Loucy (cell line): ENCODE measurements at regions not wholly inside any gene's neighbourhood (a gene's known extent, or its start where the extent isn't known, plus 50 kb on each side); places are given as distances from the start of the nearest gene placed in this dataset.

Source experiments
- H2AFZ ChIP-seq: fragments of 200-600 bp; sonication (generic); 2 replicates; pipeline ENCODE4 v1.6.0; 2016; ENCODE audit warnings: antibody characterized with exemption, mild to moderate bottlenecking, low read length, moderate library complexity
- H3F3A ChIP-seq: fragments of 200-600 bp; 2 replicates; pipeline ENCODE4 v1.6.0; 2016; ENCODE audit warnings: antibody characterized with exemption, low read depth, mild to moderate bottlenecking
- H3K27me3 ChIP-seq: fragments of 200-600 bp; sonication (generic); 2 replicates; pipeline ENCODE4 v1.6.1; 2014; ENCODE audit warnings: low read length, mild to moderate bottlenecking; ENCODE audit not compliant: insufficient read depth, poor library complexity, severe bottlenecking
- H3K36me3 ChIP-seq: fragments of 200-600 bp; sonication (generic); 2 replicates; pipeline ENCODE4 v1.6.1; 2016; ENCODE audit warnings: low read length; ENCODE audit not compliant: insufficient read depth
- H3K4me1 ChIP-seq: fragments of 200-600 bp; sonication (generic); 2 replicates; pipeline ENCODE4 v1.5.1; 2014; ENCODE audit warnings: low read length, mild to moderate bottlenecking; ENCODE audit not compliant: insufficient read depth, poor library complexity, severe bottlenecking
- H3K4me2 ChIP-seq: fragments of 200-600 bp; sonication (generic); 2 replicates; pipeline ENCODE4 v1.6.0; 2014; ENCODE audit warnings: antibody characterized with exemption, low read length, low read depth, mild to moderate bottlenecking; ENCODE audit not compliant: poor library complexity, severe bottlenecking
- H3K4me3 ChIP-seq: fragments of 200-600 bp; sonication (generic); 2 replicates; pipeline ENCODE4 v1.5.1; 2014; ENCODE audit warnings: low read length, mild to moderate bottlenecking, mixed read lengths; ENCODE audit not compliant: poor library complexity, severe bottlenecking
- H3K79me2 ChIP-seq: fragments of 200-600 bp; sonication (generic); 2 replicates; pipeline ENCODE4 v1.6.1; 2014; ENCODE audit warnings: low read length; ENCODE audit not compliant: insufficient read depth
- H3K9ac ChIP-seq: fragments of 200-600 bp; sonication (generic); 2 replicates; pipeline ENCODE4 v1.6.0; 2014; ENCODE audit warnings: mild to moderate bottlenecking, low read depth, low read length, moderate library complexity; ENCODE audit not compliant: poor library complexity, severe bottlenecking
- H3K9me2 ChIP-seq: fragments of 200-600 bp; sonication (generic); replicated peaks from 2 replicates; pipeline ENCODE4 v1.6.1; 2016; ENCODE audit warnings: low read depth, low read length, mixed read lengths
- H3K9me3 ChIP-seq: fragments of 200-600 bp; sonication (generic); 2 replicates; pipeline ENCODE4 v1.6.1; 2014; ENCODE audit warnings: mild to moderate bottlenecking, antibody characterized with exemption, low read length, low read depth; ENCODE audit not compliant: insufficient read depth
- H4K20me1 ChIP-seq: fragments of 200-600 bp; sonication (generic); 2 replicates; pipeline ENCODE4 v1.6.0; 2014; ENCODE audit warnings: antibody characterized with exemption, low read length, mild to moderate bottlenecking; ENCODE audit not compliant: insufficient read depth, poor library complexity, severe bottlenecking
- EZH2phosphoT487 ChIP-seq: fragments of 200-600 bp; IDR thresholded peaks from 2 replicates; pipeline ENCODE4 v1.6.1; 2018; ENCODE audit warnings: antibody characterized with exemption, mild to moderate bottlenecking, moderate library complexity, borderline replicate concordance
- TF ChIP-seq, protein P1 (sequence below): fragments of 200-600 bp; sonication (generic); conservative IDR thresholded peaks from 2 replicates; pipeline ENCODE4 v1.5.1; 2014; ENCODE audit warnings: mild to moderate bottlenecking, antibody characterized with exemption, low read length

DNA sequence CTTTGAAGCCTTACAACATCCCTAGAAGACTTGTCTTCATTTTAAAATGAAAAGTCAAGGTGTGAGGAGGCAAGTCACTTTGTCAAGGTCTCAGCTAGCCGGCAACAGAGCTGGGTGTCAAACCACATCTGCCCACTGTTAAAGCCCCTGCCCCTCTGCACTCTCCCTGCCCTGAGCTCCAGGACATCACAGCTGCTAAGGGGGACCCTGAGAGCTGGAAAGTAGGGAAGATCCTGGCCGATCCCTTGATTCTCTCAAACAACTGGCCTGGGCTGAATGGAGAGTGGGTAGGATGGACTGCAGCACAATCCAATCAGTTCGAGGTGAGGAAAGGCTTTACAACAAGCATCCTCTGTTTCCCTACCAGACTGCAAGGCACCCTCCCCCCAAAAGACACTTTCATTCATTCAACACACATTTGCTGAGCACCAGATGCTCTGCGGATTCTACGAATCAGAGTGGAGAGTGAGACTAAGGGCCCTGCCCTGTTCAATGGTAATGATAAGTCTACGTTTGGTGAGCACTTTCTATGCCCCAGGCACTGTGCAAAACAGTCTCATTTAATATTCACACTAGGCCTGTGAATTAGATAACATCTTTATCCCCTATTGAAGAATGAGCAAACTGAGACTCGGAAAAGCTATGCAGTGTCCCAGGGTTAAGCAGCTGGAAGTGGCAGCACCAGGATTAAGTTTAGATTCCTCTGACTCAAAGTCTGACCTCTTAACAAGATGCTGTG lies 148.1 kb downstream of the HERPUD2 start:
- peaks cover 19% of the 10 kb centered on the region for H3K4me1 ChIP-seq
- H3K9ac ChIP-seq = no peak overlapping the region
- no peaks in the 10 kb centered on the region for H3K36me3 ChIP-seq
- no peak overlapping the region for H3K4me3 ChIP-seq
- H3K79me2 ChIP-seq = no peaks in the 10 kb centered on the region
- no peak for TF ChIP-seq EZH2phosphoT487
- TF ChIP-seq, protein P1, sequence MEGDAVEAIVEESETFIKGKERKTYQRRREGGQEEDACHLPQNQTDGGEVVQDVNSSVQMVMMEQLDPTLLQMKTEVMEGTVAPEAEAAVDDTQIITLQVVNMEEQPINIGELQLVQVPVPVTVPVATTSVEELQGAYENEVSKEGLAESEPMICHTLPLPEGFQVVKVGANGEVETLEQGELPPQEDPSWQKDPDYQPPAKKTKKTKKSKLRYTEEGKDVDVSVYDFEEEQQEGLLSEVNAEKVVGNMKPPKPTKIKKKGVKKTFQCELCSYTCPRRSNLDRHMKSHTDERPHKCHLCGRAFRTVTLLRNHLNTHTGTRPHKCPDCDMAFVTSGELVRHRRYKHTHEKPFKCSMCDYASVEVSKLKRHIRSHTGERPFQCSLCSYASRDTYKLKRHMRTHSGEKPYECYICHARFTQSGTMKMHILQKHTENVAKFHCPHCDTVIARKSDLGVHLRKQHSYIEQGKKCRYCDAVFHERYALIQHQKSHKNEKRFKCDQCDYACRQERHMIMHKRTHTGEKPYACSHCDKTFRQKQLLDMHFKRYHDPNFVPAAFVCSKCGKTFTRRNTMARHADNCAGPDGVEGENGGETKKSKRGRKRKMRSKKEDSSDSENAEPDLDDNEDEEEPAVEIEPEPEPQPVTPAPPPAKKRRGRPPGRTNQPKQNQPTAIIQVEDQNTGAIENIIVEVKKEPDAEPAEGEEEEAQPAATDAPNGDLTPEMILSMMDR = no peak
- no peaks in the 10 kb centered on the region for H3K27me3 ChIP-seq
- no peaks in the 10 kb centered on the region for H4K20me1 ChIP-seq
- no peaks in the 10 kb centered on the region for H3K9me3 ChIP-seq
- H3K4me2 ChIP-seq = peak overlapping the region; percentile 32
- no peaks in the 10 kb centered on the region for H3F3A ChIP-seq
- H3K9me2 ChIP-seq = no peaks in the 10 kb centered on the region
- H2AFZ ChIP-seq = no peak overlapping the region

DNA sequence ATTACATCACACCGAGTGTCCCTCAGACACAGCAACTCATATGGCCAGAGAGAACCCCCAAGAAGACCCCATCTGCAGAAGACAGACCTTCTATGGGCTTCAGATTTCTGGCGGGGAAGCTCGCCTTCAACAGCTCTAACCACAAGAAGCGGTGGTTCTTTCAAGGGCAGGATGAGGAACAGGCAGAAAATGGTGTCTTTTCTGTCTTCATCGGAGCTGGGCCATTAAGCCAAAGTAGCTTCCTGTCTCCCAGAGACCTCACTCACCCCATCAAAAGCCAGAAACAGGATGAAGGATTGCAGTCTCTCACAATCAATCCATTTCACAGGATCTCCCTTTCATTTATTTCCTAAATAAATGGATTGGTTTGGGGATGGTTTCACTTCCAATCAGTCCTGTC lies 149.1 kb downstream of the HERPUD2 start:
- no peaks in the 10 kb centered on the region for H3F3A ChIP-seq
- no peaks in the 10 kb centered on the region for H3K27me3 ChIP-seq
- H3K4me3 ChIP-seq = peak overlapping the region; percentile 27
- no peak overlapping the region for H3K9ac ChIP-seq
- peak overlapping the region; percentile 32 for H3K4me2 ChIP-seq
- H3K9me2 ChIP-seq = no peaks in the 10 kb centered on the region
- no peaks in the 10 kb centered on the region for H4K20me1 ChIP-seq
- H3K9me3 ChIP-seq = no peaks in the 10 kb centered on the region
- TF ChIP-seq, protein P1 = no peak
- TF ChIP-seq EZH2phosphoT487 = no peak
- peaks cover 19% of the 10 kb centered on the region for H3K4me1 ChIP-seq
- H2AFZ ChIP-seq = peak overlapping the region; percentile 53
- no peaks in the 10 kb centered on the region for H3K79me2 ChIP-seq
- H3K36me3 ChIP-seq = no peaks in the 10 kb centered on the region

DNA sequence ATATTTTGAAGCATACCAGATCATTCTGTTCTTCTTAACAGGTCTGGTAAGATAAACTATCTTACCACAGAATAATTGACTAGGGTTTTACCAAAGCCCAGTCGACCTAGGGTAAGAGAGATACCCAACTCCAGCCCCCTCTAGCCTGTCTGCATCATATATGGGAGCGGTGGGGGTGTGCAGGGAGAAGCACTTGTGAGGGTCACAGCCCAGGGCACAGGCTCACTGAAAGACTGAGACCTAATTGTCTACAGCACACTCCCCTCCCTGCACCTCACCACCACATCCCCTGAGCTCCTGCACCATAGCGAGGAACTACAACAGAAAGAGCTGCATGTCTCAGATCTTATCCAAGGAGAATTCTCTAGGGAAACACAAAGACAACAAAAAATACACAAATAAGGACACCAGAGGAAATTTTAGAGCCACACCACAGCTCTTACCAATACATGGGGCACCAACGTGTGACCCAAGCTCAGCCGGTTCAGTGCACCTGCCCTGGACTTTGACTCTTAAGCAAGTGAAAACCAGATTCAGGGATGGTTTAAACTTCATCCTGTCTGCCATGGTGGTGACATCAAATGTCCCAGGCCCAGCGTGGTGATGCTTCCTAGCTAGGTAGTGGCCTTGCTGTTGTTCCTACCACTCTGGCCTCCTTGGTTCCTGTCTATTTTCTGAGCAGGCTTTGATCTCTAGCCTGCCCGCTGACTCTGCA lies 150.8 kb downstream of the HERPUD2 start:
- H3K79me2 ChIP-seq = no peaks in the 10 kb centered on the region
- H3K4me3 ChIP-seq = no peak overlapping the region
- no peaks in the 10 kb centered on the region for H3K9me2 ChIP-seq
- H3K9me3 ChIP-seq = no peaks in the 10 kb centered on the region
- no peak overlapping the region for H3K4me2 ChIP-seq
- no peaks in the 10 kb centered on the region for H3F3A ChIP-seq
- no peaks in the 10 kb centered on the region for H3K27me3 ChIP-seq
- TF ChIP-seq, protein P1 = no peak
- no peak for TF ChIP-seq EZH2phosphoT487
- H3K4me1 ChIP-seq = peaks cover 19% of the 10 kb centered on the region
- H3K36me3 ChIP-seq = no peaks in the 10 kb centered on the region
- no peak overlapping the region for H3K9ac ChIP-seq
- H4K20me1 ChIP-seq = no peaks in the 10 kb centered on the region
- peak overlapping the region; percentile 47; the same call in 1 of the 2 replicates for H2AFZ ChIP-seq
